Psoas muscle (tissue), 7 donors: ENCODE measurements at regions not wholly inside any gene's neighbourhood (a gene's known extent, or its start where the extent isn't known, plus 50 kb on each side); places are given as distances from the start of the nearest gene placed in this dataset.

Experiments used
- ATAC-seq, 4 donors: fragments of 200-7000 bp; cut with Tn5 transposase; one replicate each; pipeline ENCODE4 v1.9.1; 2020; ENCODE audit warnings: moderate library complexity in 3 of 4, mild to moderate bottlenecking in 2 of 4
- DNase-seq, 2 donors: peaks; one replicate each; pipeline ENCODE4 v3.0.0-alpha.2; 2020
- H3K27ac ChIP-seq: fragments of 200-600 bp; one replicate; pipeline ENCODE4 v1.8.0; 2022
- H3K27me3 ChIP-seq, 3 donors: fragments of 200-600 bp in 1 of 3; one replicate each; pipeline versions ENCODE4 v1.6.1 to v1.8.0; 2013 to 2022; ENCODE audit warnings: low read length in 2 of 3, mild to moderate bottlenecking in 2 of 3, moderate library complexity in 1 of 3; ENCODE audit not compliant: insufficient read depth in 3 of 3
- H3K36me3 ChIP-seq, 2 donors: fragments of 200-600 bp in 1 of 2; one replicate each; pipeline versions ENCODE4 v1.6.1 to v1.8.0; 2013 to 2022; ENCODE audit warnings: low read depth in 1 of 2, mild to moderate bottlenecking in 1 of 2, moderate library complexity in 1 of 2; ENCODE audit not compliant: insufficient read depth in 1 of 2
- H3K4me1 ChIP-seq: fragments of 200-600 bp; one replicate; pipeline ENCODE4 v1.8.0; 2022
- H3K4me3 ChIP-seq: fragments of 200-600 bp; one replicate; pipeline ENCODE4 v1.8.0; 2022; ENCODE audit warnings: mild to moderate bottlenecking
- H3K9me3 ChIP-seq: fragments of 200-600 bp; one replicate; pipeline ENCODE4 v1.8.0; 2022
- WGBS, 3 donors: extraction: QIAGEN DNeasy Blood & Tissue Kit; methylation state at CpG; one replicate each; pipeline versions ENCODE4 v1.1.6 to v1.1.7; 2013; 5-methylcytosine and 5-hydroxymethylcytosine counted together
- intact Hi-C, 2 donors: fragments of 100-400 bp; cut with DNase I; formaldehyde crosslinking; loops; one replicate each; pipeline versions ENCODE4 v1.11.0 to v1.14.2; 2022
- TF ChIP-seq, protein P1 (sequence below): fragments of 200-600 bp; IDR thresholded peaks from one replicate; pipeline ENCODE4 v1.8.0; 2022; ENCODE audit warnings: antibody characterized with exemption
- donor health status: healthy with polysubstance abuse.
- donor health status: DM: no; HTN: no; CAD: no; lungs with moderate emphysema.
- donor health status: Bipolar disorder and iron deficiency.
- donor health status: healthy.
- donor health status: DM: yes; HTN: yes; CAD: no.
- donor health status: DM: no; HTN: no; CAD: no.
- donor health status: DM: yes; HTN: yes; CAD: no.

DNA sequence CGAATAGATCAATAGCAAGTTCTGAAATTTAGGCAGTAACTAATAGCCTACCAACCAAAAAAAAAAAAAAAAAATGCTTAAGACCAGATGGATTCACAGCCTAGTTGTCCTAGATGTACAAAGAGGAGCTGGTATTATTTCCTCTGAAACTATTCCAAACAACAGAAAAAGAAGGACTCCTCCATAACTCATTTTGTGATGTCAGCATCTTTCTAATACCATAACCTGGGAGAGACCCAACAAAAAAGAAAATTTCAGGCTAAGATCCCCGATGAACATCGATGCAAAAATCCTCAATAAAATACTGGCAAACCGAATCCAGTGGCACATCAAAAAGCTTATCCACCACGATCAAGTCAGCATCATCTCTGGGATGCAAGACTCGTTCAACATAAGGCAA, 1557.9 kb downstream of the C4orf33 start:
- no peak overlapping the region for H3K4me3 ChIP-seq
- H3K27me3 ChIP-seq, result no peaks in the 10 kb centered on the region
- H3K36me3 ChIP-seq, result no peaks in the 10 kb centered on the region
- no peaks in the 10 kb centered on the region for H3K4me1 ChIP-seq
- no peak for ATAC-seq
- no peak for DNase-seq
- 85 to 89% (median 85%) methylated on average over 6 of the region's 6 CpGs for WGBS, 3 donors
- H3K9me3 ChIP-seq, result no peaks in the 10 kb centered on the region
- intact Hi-C loops, result no loop called here
- H3K27ac ChIP-seq, result no peak overlapping the region
- TF ChIP-seq, protein P1, sequence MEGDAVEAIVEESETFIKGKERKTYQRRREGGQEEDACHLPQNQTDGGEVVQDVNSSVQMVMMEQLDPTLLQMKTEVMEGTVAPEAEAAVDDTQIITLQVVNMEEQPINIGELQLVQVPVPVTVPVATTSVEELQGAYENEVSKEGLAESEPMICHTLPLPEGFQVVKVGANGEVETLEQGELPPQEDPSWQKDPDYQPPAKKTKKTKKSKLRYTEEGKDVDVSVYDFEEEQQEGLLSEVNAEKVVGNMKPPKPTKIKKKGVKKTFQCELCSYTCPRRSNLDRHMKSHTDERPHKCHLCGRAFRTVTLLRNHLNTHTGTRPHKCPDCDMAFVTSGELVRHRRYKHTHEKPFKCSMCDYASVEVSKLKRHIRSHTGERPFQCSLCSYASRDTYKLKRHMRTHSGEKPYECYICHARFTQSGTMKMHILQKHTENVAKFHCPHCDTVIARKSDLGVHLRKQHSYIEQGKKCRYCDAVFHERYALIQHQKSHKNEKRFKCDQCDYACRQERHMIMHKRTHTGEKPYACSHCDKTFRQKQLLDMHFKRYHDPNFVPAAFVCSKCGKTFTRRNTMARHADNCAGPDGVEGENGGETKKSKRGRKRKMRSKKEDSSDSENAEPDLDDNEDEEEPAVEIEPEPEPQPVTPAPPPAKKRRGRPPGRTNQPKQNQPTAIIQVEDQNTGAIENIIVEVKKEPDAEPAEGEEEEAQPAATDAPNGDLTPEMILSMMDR, result no peak

DNA sequence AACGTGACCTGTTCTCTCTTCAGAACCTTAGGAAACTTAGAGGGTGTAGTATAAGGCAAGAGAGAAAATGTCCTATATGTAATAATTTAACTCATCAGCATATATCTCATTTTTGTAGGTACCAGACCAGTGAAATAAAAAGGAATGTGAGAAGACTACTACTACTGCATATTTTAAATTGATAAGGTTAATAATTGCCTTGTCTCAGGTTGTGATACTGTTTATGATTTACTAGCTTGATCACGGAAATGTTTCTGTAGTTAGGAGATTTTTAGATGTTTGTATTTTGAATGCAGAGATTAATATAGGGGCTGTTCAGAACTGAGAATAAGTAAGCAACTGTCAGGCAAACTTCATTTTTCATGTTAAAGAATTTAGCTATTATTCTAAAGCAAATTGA, 1563.4 kb downstream of the C4orf33 start:
- WGBS, 3 donors, result 75 to 89% (median 83%) methylated on average over 2 of the region's 2 CpGs
- Histone ChIP-seq H3K9me3 (no peaks in the 10 kb centered on the region), H3K27ac (no peak overlapping the region), H3K4me1 (no peaks in the 10 kb centered on the region), H3K36me3 (no peaks in the 10 kb centered on the region), H3K27me3 (no peaks in the 10 kb centered on the region), H3K4me3 (no peak overlapping the region)
- TF ChIP-seq, protein P1, result no peak
- no peak for ATAC-seq
- intact Hi-C loops, result no loop called here
- no peak for DNase-seq

DNA sequence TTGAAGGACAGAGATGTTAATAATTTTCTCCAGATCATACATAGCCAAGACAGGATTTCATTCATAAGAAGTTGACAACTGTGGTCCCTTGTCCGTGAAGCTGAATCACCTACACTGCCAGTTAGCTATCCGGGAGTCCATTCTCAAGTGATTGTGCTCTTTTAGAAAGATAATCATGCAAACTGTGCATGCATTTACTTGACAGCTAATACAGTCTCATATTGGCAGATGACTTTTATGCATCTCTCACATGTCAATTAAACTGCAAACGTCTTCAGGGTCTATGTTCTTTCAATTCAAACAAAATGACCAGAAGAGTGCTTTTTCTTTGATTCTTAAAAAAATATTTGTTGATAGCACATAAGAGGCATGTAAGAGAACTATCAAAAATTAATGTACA, 1572.9 kb downstream of the C4orf33 start:
- TF ChIP-seq, protein P1, result no peak
- intact Hi-C loops, result no loop called here
- no peaks in the 10 kb centered on the region for H3K9me3 ChIP-seq
- H3K36me3 ChIP-seq, result no peaks in the 10 kb centered on the region
- no peak for DNase-seq
- 68 to 73% (median 72%) methylated on average over 3 of the region's 3 CpGs for WGBS, 3 donors
- H3K4me3 ChIP-seq, result no peak overlapping the region
- no peaks in the 10 kb centered on the region for H3K4me1 ChIP-seq
- H3K27ac ChIP-seq, result no peak overlapping the region
- H3K27me3 ChIP-seq, result no peaks in the 10 kb centered on the region
- ATAC-seq, result no peak

DNA sequence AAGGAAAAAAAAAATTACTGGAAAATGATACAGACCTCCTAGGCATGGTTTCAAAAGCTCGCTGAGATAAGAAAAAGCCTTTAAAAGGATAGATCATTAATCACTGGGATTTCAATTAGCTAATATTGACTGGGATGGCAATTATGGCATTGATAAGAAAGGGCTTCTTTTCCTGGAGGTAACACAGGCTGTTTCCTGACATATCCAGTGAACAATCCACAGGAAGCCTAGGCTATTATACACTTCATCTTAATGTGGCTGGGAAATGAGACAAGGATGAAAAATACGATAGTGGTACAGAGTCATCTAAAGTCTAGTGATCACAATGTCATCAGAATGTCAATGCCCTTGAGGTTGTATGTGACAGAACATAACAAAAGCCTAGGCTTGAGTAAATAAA, 1579.3 kb downstream of the C4orf33 start:
- H3K9me3 ChIP-seq, result no peaks in the 10 kb centered on the region
- intact Hi-C loops, result no loop called here
- TF ChIP-seq, protein P1, result no peak

DNA sequence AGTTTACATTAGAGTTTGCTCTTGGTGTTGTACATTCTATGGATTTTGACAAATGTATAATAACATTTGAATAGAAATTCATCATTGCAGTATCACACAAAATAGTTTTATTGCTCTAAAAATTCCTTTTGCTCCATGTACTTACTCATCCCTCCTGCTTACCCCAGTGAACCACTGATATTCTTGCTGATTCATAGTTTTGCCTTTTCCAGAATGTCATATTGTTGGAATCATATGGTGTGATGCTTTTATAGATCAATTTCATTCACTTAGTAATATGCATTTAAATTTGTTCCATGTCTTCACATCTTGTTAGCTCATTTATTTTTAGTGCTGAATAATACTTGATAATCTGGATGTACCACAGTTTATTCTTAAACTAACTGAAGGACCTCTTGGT, 1593.2 kb downstream of the C4orf33 start:
- intact Hi-C loops, result no loop called here
- no peak overlapping the region for H3K27ac ChIP-seq
- DNase-seq, result no peak
- H3K36me3 ChIP-seq, result no peaks in the 10 kb centered on the region
- no peak overlapping the region for H3K4me3 ChIP-seq
- no peaks in the 10 kb centered on the region for H3K4me1 ChIP-seq
- TF ChIP-seq, protein P1, result no peak
- no peaks in the 10 kb centered on the region for H3K9me3 ChIP-seq
- H3K27me3 ChIP-seq, result no peaks in the 10 kb centered on the region
- no peak for ATAC-seq

More for the DNA sequence above, 1579.3 kb downstream of the C4orf33 start:
- WGBS, 3 donors, result 59 to 65% (median 64%) methylated on average over 2 of the region's 2 CpGs
- H3K36me3 ChIP-seq, result no peaks in the 10 kb centered on the region
- DNase-seq (no peak), ATAC-seq (no peak)
- H3K27me3 ChIP-seq, result no peaks in the 10 kb centered on the region
- H3K4me3 ChIP-seq, result no peak overlapping the region
- H3K4me1 ChIP-seq, result no peaks in the 10 kb centered on the region
- no peak overlapping the region for H3K27ac ChIP-seq
